HepG2 (cell line): ENCODE measurements at regions not wholly inside any gene's neighbourhood (a gene's known extent, or its start where the extent isn't known, plus 50 kb on each side); places are given as distances from the start of the nearest gene placed in this dataset.
A peak's percentile ranks its signal among the peaks of the same experiment; 100 is the strongest.

Experiments used
- ATAC-seq: fragments of 200-7000 bp; cut with Tn5 transposase; 3 replicates; pipeline ENCODE4 v1.9.1; 2020; ENCODE audit warnings: mild to moderate bottlenecking, moderate library complexity
- BruUV-seq: library from RNA; stranded (reverse); fragments of 400-500 nt; replicated peaks from 2 replicates; lab custom pipeline; 2021; lab: Mats Ljungman, UMichigan
- CTCF ChIA-PET: fragments of 300-600 bp; formaldehyde crosslinking; extraction: SDS; loops from one replicate; lab custom pipeline; 2021; ENCODE audit warnings: low total read pairs, inconsistent platforms, low intra/inter-chr PET ratio; lab: Yijun Ruan, JAX
- POLR2A ChIA-PET: fragments of 350-600 bp; sonication (Branson Sonifier 250); formaldehyde crosslinking; loops from one replicate; lab custom pipeline; 2020; ENCODE audit warnings: antibody characterized with exemption, inconsistent platforms; lab: Yijun Ruan, JAX
- DNase-seq: peaks from one replicate; pipeline ENCODE4 v3.0.0-alpha.2; 2015; ENCODE audit warnings: low spot score
- FAIRE-seq: peaks from 3 replicates; lab custom pipeline; 2011; peaks lifted over from hg19 to GRCh38; lab: Jason Lieb, UNC
- H2AFZ ChIP-seq: one replicate; pipeline ENCODE4 v1.6.1; 2011; ENCODE audit warnings: low read length, inconsistent platforms
- H3K27ac ChIP-seq: fragments of 300-600 bp; 3 replicates; pipeline ENCODE4 v1.8.0; 2011; ENCODE audit warnings: mixed run types, mild to moderate bottlenecking, mixed read lengths, low read length, inconsistent platforms; ENCODE audit not compliant: insufficient read depth; ENCODE audit errors: extremely low read length
- H3K27me3 ChIP-seq, 2 experiments: fragments of 200-600 bp in 1 of 2; 2 replicates in 1 of 2; 3 replicates in 1 of 2; pipeline versions ENCODE4 v1.6.0 to v1.8.0; 2011; ENCODE audit warnings: low read length in 2 of 2, mild to moderate bottlenecking in 2 of 2, moderate library complexity in 2 of 2, inconsistent platforms in 1 of 2; ENCODE audit not compliant: insufficient read depth in 2 of 2, control insufficient read depth in 1 of 2
- H3K36me3 ChIP-seq, 2 experiments: fragments of 200-600 bp in 1 of 2; replicated peaks in 1 of 2; 2 replicates in 1 of 2; 3 replicates in 1 of 2; pipeline versions ENCODE4 v1.5.1 to v1.8.0; 2011; ENCODE audit warnings: low read length in 2 of 2, inconsistent platforms in 1 of 2; ENCODE audit not compliant: insufficient read depth in 2 of 2, control insufficient read depth in 1 of 2
- H3K4me1 ChIP-seq: 2 replicates; pipeline ENCODE4 v1.5.1; 2012; ENCODE audit warnings: low read length, inconsistent platforms; ENCODE audit not compliant: insufficient read depth
- H3K4me2 ChIP-seq: 2 replicates; pipeline ENCODE4 v1.6.0; 2011; ENCODE audit warnings: low read depth, low read length, inconsistent platforms
- H3K4me3 ChIP-seq, 3 experiments: fragments of 200-600 bp in 1 of 3; sonication (generic), shearing (Covaris generic) in 1 of 3; replicated peaks in 1 of 3; 2 replicates each; pipeline ENCODE4 v1.5.1; 2011 to 2016; ENCODE audit warnings: low read length in 3 of 3, inconsistent platforms in 2 of 3, low read depth in 2 of 3, mild to moderate bottlenecking in 2 of 3, control low read depth in 1 of 3, mixed read lengths in 1 of 3; ENCODE audit not compliant: insufficient read depth in 1 of 3
- H3K79me2 ChIP-seq: one replicate; pipeline ENCODE4 v1.6.1; 2011; ENCODE audit warnings: low read length, inconsistent platforms; ENCODE audit not compliant: insufficient read depth
- H3K9ac ChIP-seq: 2 replicates; pipeline ENCODE4 v1.6.0; 2011; ENCODE audit warnings: mild to moderate bottlenecking, low read depth, low read length, inconsistent platforms; ENCODE audit not compliant: insufficient read depth
- H3K9me3 ChIP-seq: 2 replicates; pipeline ENCODE4 v1.5.1; 2012; ENCODE audit warnings: mild to moderate bottlenecking, low read length
- H4K20me1 ChIP-seq: 2 replicates; pipeline ENCODE4 v1.6.0; 2011; ENCODE audit warnings: inconsistent platforms, mild to moderate bottlenecking, low read length, moderate library complexity; ENCODE audit not compliant: insufficient read depth
- AKNA ChIP-seq: sonication (generic); formaldehyde crosslinking; IDR thresholded peaks from 2 replicates; pipeline ENCODE4 v1.4.0; 2020; ENCODE audit warnings: missing genetic modification reagents, borderline replicate concordance
- BCL6 ChIP-seq: IDR thresholded peaks from 2 replicates; pipeline ENCODE4 v1.6.1; 2016; ENCODE audit warnings: missing genetic modification reagents, missing compliant biosample characterization
- BORCS8-MEF2B ChIP-seq: sonication (generic); formaldehyde crosslinking; IDR thresholded peaks from 2 replicates; pipeline ENCODE4 v1.8.0; 2022; ENCODE audit warnings: mild to moderate bottlenecking, missing genetic modification reagents
- CEBPG ChIP-seq: IDR thresholded peaks from 2 replicates; pipeline ENCODE4 v1.6.1; 2016
- CHCHD3 ChIP-seq: sonication (generic); formaldehyde crosslinking; IDR thresholded peaks from 2 replicates; pipeline ENCODE4 v1.8.0; 2022; ENCODE audit warnings: mild to moderate bottlenecking, missing genetic modification reagents, moderate library complexity
- ELF4 ChIP-seq: sonication (generic); formaldehyde crosslinking; IDR thresholded peaks from 2 replicates; pipeline ENCODE4 v1.5.0; 2020; ENCODE audit warnings: missing genetic modification reagents, mild to moderate bottlenecking, moderate library complexity, borderline replicate concordance
- RELA ChIP-seq: sonication (generic); formaldehyde crosslinking; IDR thresholded peaks from 2 replicates; pipeline ENCODE4 v1.4.0; 2020; ENCODE audit warnings: missing genetic modification reagents
- SAFB2 ChIP-seq: sonication (generic); formaldehyde crosslinking; IDR thresholded peaks from 2 replicates; pipeline ENCODE4 v1.5.1; 2020; ENCODE audit warnings: missing genetic modification reagents, low read depth, mild to moderate bottlenecking, borderline replicate concordance
- SATB2 ChIP-seq: sonication (generic); formaldehyde crosslinking; IDR thresholded peaks from 2 replicates; pipeline ENCODE4 v1.5.0; 2020; ENCODE audit warnings: missing genetic modification reagents
- TFAP4 ChIP-seq: sonication (generic); IDR thresholded peaks from 2 replicates; pipeline ENCODE4 v1.6.1; 2016; ENCODE audit warnings: low read depth, borderline replicate concordance
- ZBTB26 ChIP-seq: IDR thresholded peaks from 2 replicates; pipeline ENCODE4 v1.6.1; 2016; ENCODE audit warnings: missing compliant biosample characterization, missing genetic modification reagents, borderline replicate concordance
- WGBS: methylation state at CpG from one replicate; pipeline ENCODE4 v1.1.6; 2017; ENCODE audit warnings: low lambda C conversion rate; 5-methylcytosine and 5-hydroxymethylcytosine counted together
- in situ Hi-C: cut with HindIII; loops from 2 replicates; pipeline ENCODE4 v1.10.0; 2017; ENCODE audit warnings: low pct_unique_long_range_greater_than_20kb; ENCODE audit not compliant: extremely low pct_ligation_motif_present
- intact Hi-C: fragments of 100-400 bp; cut with micrococcal nuclease; formaldehyde crosslinking; loops from one replicate; pipeline ENCODE4 v1.10.0; 2022; ENCODE audit not compliant: unreplicated experiment

- TF ChIP-seq BORCS8-MEF2B (CRISPR knock-in tag), result no peak
- peak; percentile 93 for TF ChIP-seq BCL6
- TF ChIP-seq ELF4, result no peak
- no peak for TF ChIP-seq SAFB2 (CRISPR knock-in tag)
- TF ChIP-seq, all 625 proteins: peak for 46
Measured at GRCh38 chr7:85415743-85416142, 228.9 kb upstream of the SEMA3D start (continued).

GRCh38 chr7:85413718-85414117 is 226.9 kb upstream of the SEMA3D start:
- Histone ChIP-seq H4K20me1 (no peaks in the 10 kb centered on the region), H3K79me2 (no peaks in the 10 kb centered on the region), H3K27ac (no peak overlapping the region), H3K4me2 (no peak overlapping the region)
- CTCF ChIA-PET, result no interaction called here
- DNase-seq (no peak), FAIRE-seq (no peak)
- 38% methylated on average over 6 of the region's 6 CpGs for WGBS
- TF ChIP-seq RELA (CRISPR knock-in tag) (no peak), AKNA (no peak), TFAP4 (no peak), SATB2 (CRISPR knock-in tag) (no peak), CEBPG (no peak), CHCHD3 (CRISPR knock-in tag) (no peak), ZBTB26 (no peak)
- TF ChIP-seq, all 625 proteins: peak for 0
- no peak overlapping the region for H3K9ac ChIP-seq
- no peaks in the 10 kb centered on the region for H3K9me3 ChIP-seq
- in situ Hi-C loops, result no loop called here
- no peaks in the 10 kb centered on the region for H3K36me3 ChIP-seq
- no TSS peak for BruUV-seq
- H3K4me1 ChIP-seq, result peaks cover 35% of the 10 kb centered on the region
- intact Hi-C loops, result no loop called here
- ATAC-seq, result no peak
- POLR2A ChIA-PET, result no interaction called here
- H3K4me3 ChIP-seq, result no peak overlapping the region
- H3K27me3 ChIP-seq, result no peaks in the 10 kb centered on the region
- H2AFZ ChIP-seq, result no peak overlapping the region
